Spinal cord (tissue), 9 donors: ENCODE measurements at regions not wholly inside any gene's neighbourhood (a gene's known extent, or its start where the extent isn't known, plus 50 kb on each side); places are given as distances from the start of the nearest gene placed in this dataset.

ENCODE experiments used
- DNase-seq, 6 donors: peaks; one replicate each; pipeline versions ENCODE4 v3.0.0 to v3.0.0-alpha.2; 2013 to 2015; ENCODE audit warnings: low spot score in 6 of 6, low read depth in 4 of 6
- H3K27ac ChIP-seq: one replicate; pipeline ENCODE4 v1.5.1; 2013; ENCODE audit warnings: low read depth, low read length, control low read depth
- H3K27me3 ChIP-seq: one replicate; pipeline ENCODE4 v1.6.1; 2013; ENCODE audit warnings: low read length; ENCODE audit not compliant: control insufficient read depth, insufficient read depth
- H3K36me3 ChIP-seq: one replicate; pipeline ENCODE4 v1.6.1; 2013; ENCODE audit warnings: low read length; ENCODE audit not compliant: control insufficient read depth, insufficient read depth
- H3K4me1 ChIP-seq: one replicate; pipeline ENCODE4 v1.6.1; 2013; ENCODE audit warnings: low read length; ENCODE audit not compliant: control insufficient read depth, insufficient read depth
- H3K4me3 ChIP-seq: one replicate; pipeline ENCODE4 v1.5.1; 2013; ENCODE audit warnings: low read depth, low read length, control low read depth
- H3K9me3 ChIP-seq: one replicate; pipeline ENCODE4 v1.6.1; 2013; ENCODE audit warnings: low read length; ENCODE audit not compliant: control insufficient read depth, insufficient read depth
- WGBS: methylation state at CpG from one replicate; pipeline ENCODE4 v1.1.5; 2013; ENCODE audit warnings: missing lambda C conversion rate; ENCODE audit not compliant: insufficient coverage; 5-methylcytosine and 5-hydroxymethylcytosine counted together
- donor health status: healthy.

DNA sequence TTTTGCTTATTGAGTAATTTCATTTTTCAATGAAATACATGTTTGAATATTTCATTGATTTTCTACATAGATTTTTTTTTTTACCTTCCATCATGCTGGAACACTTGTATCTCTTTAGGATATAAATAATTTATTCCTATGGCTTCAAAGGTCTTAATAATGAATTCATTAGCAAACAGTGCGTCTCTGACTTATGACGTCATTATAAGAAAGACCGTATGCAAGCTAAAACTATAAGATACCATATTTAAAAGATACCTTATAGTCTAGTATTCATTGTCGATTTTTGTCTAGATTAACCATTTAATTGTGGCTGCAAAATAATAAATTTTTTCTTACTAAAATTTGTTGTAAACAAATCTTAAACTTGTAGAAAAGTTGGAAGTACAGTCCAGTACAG is 187.7 kb upstream of the CHD1 start:
- Histone ChIP-seq H3K9me3 (no peaks in the 10 kb centered on the region), H3K36me3 (no peaks in the 10 kb centered on the region), H3K27me3 (no peaks in the 10 kb centered on the region), H3K4me1 (no peaks in the 10 kb centered on the region), H3K4me3 (no peak overlapping the region), H3K27ac (no peak overlapping the region)
- WGBS = no CpG with 5 or more reads among the region's 4 CpGs
- no peak for DNase-seq

DNA sequence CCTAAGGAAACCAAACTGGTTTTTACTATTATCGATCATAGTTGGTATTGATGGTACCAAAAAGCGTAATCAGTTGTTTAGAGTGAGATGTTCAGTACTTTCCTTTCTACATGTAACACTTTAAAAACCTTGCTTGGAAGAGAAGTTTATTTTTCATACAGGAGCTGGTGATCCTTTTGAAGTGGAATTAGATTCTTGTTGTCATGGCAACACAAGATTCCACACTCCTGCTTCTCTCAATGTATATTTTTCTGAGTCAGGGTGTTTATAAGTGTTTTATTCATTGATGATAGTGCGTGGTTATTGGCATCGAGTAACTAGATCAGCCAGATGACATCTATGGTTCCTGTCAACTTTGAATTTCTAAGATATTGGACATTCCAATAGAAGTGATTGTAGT is 181.1 kb upstream of the CHD1 start:
- H3K27ac ChIP-seq = no peak overlapping the region
- H3K36me3 ChIP-seq = no peaks in the 10 kb centered on the region
- no peaks in the 10 kb centered on the region for H3K27me3 ChIP-seq
- no CpG with 5 or more reads among the region's 4 CpGs for WGBS
- H3K9me3 ChIP-seq = no peaks in the 10 kb centered on the region
- H3K4me3 ChIP-seq = no peak overlapping the region
- H3K4me1 ChIP-seq = no peaks in the 10 kb centered on the region
- peak in 2 of 6 donors; percentile 52 to 71 for DNase-seq

DNA sequence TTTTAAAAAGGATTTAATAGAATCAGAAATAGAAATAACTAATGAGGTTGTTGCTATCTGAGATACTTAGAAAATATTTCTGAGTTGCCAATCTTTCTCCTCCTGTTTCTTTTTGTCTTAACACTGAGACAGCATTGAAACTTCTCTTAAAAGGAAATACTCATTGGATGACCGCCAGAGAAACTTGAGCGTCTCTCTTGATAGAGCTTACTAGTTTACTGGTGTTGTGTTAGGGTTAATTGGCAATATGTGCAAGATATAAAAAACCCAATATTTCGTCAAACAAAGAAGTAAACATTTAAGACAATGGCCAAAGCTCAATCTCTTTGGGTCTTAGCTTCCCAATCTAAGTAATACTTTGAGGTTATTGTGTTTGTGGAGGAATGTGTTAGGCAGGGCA is 176.4 kb upstream of the CHD1 start:
- Histone ChIP-seq H3K9me3 (no peaks in the 10 kb centered on the region), H3K36me3 (no peaks in the 10 kb centered on the region), H3K4me3 (no peak overlapping the region), H3K27ac (no peak overlapping the region), H3K4me1 (no peaks in the 10 kb centered on the region), H3K27me3 (no peaks in the 10 kb centered on the region)
- WGBS = no CpG with 5 or more reads among the region's 3 CpGs
- DNase-seq = peak in 2 of 6 donors; percentile 33 to 48

DNA sequence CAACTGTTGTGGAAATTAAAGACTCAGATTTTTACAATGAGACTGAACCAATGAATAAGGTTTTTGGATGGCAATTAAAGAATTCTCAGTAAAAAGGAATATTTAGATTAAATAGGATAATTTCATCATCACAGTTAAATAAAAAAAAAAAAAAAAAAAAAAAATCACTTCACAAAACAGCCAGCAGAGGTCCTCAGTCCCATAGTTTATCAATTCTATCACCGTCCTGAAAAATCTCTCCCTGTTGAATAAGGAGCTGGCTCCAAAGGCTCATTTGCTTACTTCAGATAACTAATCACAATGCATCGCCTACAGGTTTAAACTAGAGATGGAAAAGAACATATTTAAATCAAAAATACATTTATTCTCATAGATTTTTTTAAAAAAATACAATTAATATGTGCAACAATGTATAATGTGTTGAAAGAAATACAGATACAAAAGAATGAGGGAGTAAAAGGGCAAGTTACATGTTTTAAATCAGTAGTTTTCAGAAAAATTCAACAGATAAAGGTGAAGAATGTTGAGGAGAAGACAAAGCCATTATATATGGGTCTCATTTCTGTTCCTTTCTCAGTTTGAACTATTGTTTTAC is 175.8 kb upstream of the CHD1 start:
- DNase-seq = peak in 5 of 6 donors; percentile 28 to 92 (median 45)
- no CpG with 5 or more reads among the region's 2 CpGs for WGBS
- Histone ChIP-seq H3K27ac (no peak overlapping the region), H3K4me3 (no peak overlapping the region), H3K9me3 (no peaks in the 10 kb centered on the region), H3K36me3 (no peaks in the 10 kb centered on the region), H3K27me3 (no peaks in the 10 kb centered on the region), H3K4me1 (no peaks in the 10 kb centered on the region)

DNA sequence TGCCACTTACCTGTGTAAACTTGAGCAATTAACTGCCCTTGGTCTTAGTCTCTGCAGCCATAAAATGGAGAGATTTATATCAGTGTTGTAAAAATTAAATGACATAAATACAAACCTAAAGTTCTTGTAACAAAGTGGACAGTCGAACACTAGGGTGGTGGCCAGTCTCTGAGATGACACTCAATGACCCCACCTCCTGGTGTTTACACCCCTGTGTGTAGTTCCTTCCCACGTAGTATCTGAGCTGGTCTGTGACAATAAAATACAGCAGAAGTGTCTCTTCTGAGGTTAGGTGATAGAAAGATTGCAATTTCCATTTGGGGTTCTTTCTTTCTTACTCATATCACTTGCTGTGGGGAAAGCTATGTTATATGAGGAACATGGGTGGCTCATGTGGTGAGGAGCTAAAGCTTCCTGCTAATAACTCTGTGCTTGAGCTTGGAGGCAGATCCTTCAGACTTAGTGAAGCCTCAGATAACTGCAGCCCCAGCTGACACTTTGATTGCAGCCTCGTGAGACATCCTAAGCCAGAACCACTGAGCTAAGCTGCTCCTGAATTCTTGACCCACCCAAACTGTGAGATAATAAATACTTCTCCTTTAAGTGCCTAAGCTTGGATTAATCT is 173.4 kb upstream of the CHD1 start:
- no peaks in the 10 kb centered on the region for H3K36me3 ChIP-seq
- H3K9me3 ChIP-seq = no peaks in the 10 kb centered on the region
- no peaks in the 10 kb centered on the region for H3K4me1 ChIP-seq
- no peak overlapping the region for H3K27ac ChIP-seq
- no CpG with 5 or more reads among the region's 3 CpGs for WGBS
- no peak overlapping the region for H3K4me3 ChIP-seq
- no peak for DNase-seq
- H3K27me3 ChIP-seq = no peaks in the 10 kb centered on the region

DNA sequence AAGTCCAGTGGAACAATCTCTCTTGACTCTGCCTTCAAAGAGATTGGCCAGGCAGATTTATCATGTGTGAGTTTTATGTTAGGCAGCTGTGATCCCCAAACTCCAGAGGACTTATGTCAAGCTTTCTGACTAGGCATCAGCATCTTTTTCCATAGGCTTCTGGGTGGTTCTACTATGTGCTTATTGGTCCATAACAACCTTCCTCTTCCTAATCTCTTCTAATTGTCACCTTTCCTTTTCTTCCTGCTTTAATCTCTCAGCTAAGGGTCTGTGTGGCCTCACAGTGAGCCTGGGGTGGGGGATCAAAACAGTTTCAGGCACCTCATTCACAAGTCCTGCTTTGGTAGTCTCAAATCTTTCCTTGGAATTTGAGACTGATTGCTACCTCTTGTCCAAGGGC is 170.9 kb upstream of the CHD1 start:
- Histone ChIP-seq H3K9me3 (no peaks in the 10 kb centered on the region), H3K27ac (no peak overlapping the region), H3K27me3 (no peaks in the 10 kb centered on the region), H3K36me3 (no peaks in the 10 kb centered on the region), H3K4me1 (no peaks in the 10 kb centered on the region), H3K4me3 (no peak overlapping the region)
- no peak for DNase-seq

DNA sequence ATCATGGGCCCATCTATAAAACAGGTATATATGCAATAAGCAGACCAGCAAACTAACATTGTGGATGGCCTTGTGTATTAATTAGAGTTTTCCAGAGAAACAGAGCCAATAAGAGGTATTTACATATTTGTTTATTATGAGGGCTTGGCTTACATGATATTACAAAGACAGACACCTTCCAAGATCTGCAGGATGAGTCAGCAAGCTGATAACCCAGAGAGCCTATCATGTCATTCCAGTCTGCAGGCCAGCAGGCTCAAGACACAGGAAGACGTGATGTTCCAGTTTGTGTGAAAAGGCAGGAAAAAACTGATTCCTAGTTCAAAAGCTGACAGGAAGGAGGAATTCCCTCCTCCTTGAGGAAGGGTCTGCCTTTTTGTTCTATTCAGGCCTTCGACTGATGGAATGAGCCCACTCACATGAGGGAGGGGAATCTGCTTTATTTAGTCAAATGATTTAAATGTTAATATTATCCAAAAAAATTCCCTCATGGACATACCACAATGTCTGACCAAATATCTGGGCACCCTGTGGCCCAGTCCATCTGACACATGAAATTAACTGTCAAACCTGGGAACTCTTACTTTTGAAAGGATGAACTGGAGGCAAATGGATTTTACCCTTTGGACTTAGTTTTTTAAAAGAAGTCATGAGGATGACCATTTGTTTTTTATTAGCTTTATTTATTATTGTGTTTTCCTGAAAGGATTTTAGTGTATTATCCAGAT is 161.2 kb upstream of the CHD1 start:
- Histone ChIP-seq H3K36me3 (no peaks in the 10 kb centered on the region), H3K9me3 (no peaks in the 10 kb centered on the region), H3K4me1 (no peaks in the 10 kb centered on the region), H3K27me3 (no peaks in the 10 kb centered on the region), H3K27ac (no peak overlapping the region), H3K4me3 (no peak overlapping the region)
- no peak for DNase-seq
- WGBS = 88% methylated on average over 1 of the region's 2 CpGs

DNA sequence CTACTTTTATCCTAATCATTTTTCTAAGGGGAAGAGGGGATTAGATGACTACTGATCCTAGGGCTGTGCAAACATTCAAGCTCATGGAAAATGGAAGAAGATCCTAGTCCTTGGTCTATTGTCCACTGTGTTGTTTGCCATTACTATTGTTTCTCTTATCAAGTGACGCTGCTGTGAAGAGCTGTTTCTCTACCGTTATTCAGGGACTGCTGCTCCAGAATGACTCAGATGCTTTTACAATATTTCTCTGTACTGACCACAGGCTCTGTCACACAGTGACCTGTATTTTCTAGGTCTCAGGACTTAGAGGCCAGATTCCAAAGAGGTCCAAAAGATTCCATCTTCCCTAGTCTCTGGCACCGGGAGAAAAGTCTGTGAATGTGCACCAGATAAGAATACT is 159.5 kb upstream of the CHD1 start:
- H3K4me1 ChIP-seq = no peaks in the 10 kb centered on the region
- H3K27ac ChIP-seq = no peak overlapping the region
- no peak for DNase-seq
- H3K9me3 ChIP-seq = no peaks in the 10 kb centered on the region
- no peaks in the 10 kb centered on the region for H3K36me3 ChIP-seq
- WGBS = 80% methylated on average over 2 of the region's 3 CpGs
- H3K27me3 ChIP-seq = no peaks in the 10 kb centered on the region
- no peak overlapping the region for H3K4me3 ChIP-seq

DNA sequence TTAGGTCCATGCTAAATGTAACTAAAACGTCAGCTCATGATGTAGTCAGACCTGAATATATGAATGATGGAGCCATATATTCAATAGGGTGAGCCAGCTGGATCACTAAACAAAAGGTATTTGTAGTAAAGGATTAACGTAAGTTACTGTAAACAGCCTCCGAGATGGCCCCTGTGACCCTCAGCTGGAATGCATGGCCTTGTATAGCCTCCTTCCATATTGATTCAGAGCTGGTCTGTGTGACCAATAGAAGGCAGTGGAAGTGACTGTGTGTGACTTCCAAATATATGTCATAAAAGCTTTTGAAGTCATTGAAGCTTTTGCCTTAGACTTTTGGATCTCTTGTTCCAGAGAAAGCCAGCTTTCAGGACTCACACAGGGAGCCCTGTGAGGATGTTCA is 154.4 kb upstream of the CHD1 start:
- no peaks in the 10 kb centered on the region for H3K36me3 ChIP-seq
- no peak overlapping the region for H3K4me3 ChIP-seq
- H3K27ac ChIP-seq = no peak overlapping the region
- DNase-seq = no peak
- no peaks in the 10 kb centered on the region for H3K27me3 ChIP-seq
- 100% methylated on average over 1 of the region's 3 CpGs for WGBS
- no peaks in the 10 kb centered on the region for H3K9me3 ChIP-seq
- H3K4me1 ChIP-seq = no peaks in the 10 kb centered on the region

DNA sequence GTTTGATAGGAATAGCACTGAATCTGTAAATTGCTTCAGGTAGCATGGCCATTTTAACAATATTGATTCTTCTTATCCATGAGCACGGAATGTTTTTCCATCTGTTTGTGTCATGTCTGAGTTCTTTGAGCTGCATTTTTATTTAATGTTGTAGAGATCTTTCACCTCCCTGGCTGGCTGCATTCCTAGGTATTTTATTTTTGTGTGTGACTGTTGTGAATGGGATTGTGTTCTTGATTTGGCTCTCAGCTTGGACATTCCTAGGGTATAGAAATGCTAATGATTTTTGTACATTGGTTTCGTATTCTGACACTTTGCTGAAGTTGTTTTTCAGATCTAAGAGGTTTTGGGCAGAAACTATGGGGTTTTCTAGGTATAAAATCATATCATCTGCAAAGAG is 152.9 kb upstream of the CHD1 start:
- no CpG with 5 or more reads among the region's 2 CpGs for WGBS
- Histone ChIP-seq H3K36me3 (no peaks in the 10 kb centered on the region), H3K4me1 (no peaks in the 10 kb centered on the region), H3K27ac (no peak overlapping the region), H3K9me3 (no peaks in the 10 kb centered on the region), H3K4me3 (no peak overlapping the region), H3K27me3 (no peaks in the 10 kb centered on the region)
- no peak for DNase-seq
